Testis (tissue), 2 donors: ENCODE measurements at regions not wholly inside any gene's neighbourhood (a gene's known extent, or its start where the extent isn't known, plus 50 kb on each side); places are given as distances from the start of the nearest gene placed in this dataset.

Experiments
- POLR2A ChIP-seq: fragments of 450-650 bp; IDR thresholded peaks from one replicate; pipeline ENCODE4 v1.6.1; 2017; ENCODE audit warnings: antibody characterized with exemption, mild to moderate bottlenecking, moderate library complexity
- TF ChIP-seq, protein P1 (sequence below), 3 experiments: fragments of 450-650 bp in 2 of 3; fragments of 200-600 bp in 1 of 3; sonication (generic) in 1 of 3; IDR thresholded peaks; one replicate each; pipeline ENCODE4 v1.5.1; 2016 to 2019; ENCODE audit warnings: antibody characterized with exemption in 3 of 3, mild to moderate bottlenecking in 2 of 3, moderate library complexity in 1 of 3

GRCh38 chr5:82376307-82376706 is 98.2 kb upstream of the RPS23 start:
- TF ChIP-seq, protein P1, sequence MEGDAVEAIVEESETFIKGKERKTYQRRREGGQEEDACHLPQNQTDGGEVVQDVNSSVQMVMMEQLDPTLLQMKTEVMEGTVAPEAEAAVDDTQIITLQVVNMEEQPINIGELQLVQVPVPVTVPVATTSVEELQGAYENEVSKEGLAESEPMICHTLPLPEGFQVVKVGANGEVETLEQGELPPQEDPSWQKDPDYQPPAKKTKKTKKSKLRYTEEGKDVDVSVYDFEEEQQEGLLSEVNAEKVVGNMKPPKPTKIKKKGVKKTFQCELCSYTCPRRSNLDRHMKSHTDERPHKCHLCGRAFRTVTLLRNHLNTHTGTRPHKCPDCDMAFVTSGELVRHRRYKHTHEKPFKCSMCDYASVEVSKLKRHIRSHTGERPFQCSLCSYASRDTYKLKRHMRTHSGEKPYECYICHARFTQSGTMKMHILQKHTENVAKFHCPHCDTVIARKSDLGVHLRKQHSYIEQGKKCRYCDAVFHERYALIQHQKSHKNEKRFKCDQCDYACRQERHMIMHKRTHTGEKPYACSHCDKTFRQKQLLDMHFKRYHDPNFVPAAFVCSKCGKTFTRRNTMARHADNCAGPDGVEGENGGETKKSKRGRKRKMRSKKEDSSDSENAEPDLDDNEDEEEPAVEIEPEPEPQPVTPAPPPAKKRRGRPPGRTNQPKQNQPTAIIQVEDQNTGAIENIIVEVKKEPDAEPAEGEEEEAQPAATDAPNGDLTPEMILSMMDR (IDR thresholded peaks at IDR 0.05), result no peak
- no peak for TF ChIP-seq POLR2A
